Testis (tissue), 2 donors: ENCODE measurements at regions not wholly inside any gene's neighbourhood (a gene's known extent, or its start where the extent isn't known, plus 50 kb on each side); places are given as distances from the start of the nearest gene placed in this dataset.

ENCODE experiments used
- POLR2A ChIP-seq: fragments of 450-650 bp; IDR thresholded peaks from one replicate; pipeline ENCODE4 v1.6.1; 2017; ENCODE audit warnings: antibody characterized with exemption, mild to moderate bottlenecking, moderate library complexity
- TF ChIP-seq, protein P1 (sequence below), 3 experiments: fragments of 450-650 bp in 2 of 3; fragments of 200-600 bp in 1 of 3; sonication (generic) in 1 of 3; IDR thresholded peaks; one replicate each; pipeline ENCODE4 v1.5.1; 2016 to 2019; ENCODE audit warnings: antibody characterized with exemption in 3 of 3, mild to moderate bottlenecking in 2 of 3, moderate library complexity in 1 of 3

DNA sequence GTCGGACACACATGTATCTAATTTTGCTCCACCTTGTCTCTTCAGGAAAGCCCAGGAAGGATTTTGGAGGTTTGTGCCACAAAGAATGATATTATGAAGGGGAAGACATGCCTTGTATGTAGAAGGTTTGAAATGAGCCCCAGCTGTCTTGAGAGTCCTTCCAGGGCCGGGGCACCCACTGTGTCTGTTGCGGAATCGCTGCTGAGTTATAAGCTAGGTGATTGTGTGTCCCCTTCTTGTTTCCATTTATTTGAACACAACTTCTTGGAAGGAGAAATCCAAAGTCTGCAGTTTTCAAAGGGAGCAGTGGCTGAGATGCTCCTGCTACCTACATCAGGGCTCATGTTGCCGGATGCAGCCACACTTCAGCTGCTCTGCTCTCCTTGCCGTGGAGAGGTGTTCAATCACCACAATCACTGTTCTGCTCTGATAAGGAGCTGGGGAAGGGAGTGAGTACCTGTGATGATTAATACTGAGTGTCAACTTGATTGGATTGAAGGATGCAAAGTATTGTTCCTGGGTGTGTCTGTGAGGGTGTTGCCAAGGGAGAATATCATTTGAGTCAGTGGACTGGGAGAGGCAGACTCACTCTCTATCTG, 828.6 kb downstream of the QKI start:
- TF ChIP-seq, protein P1, sequence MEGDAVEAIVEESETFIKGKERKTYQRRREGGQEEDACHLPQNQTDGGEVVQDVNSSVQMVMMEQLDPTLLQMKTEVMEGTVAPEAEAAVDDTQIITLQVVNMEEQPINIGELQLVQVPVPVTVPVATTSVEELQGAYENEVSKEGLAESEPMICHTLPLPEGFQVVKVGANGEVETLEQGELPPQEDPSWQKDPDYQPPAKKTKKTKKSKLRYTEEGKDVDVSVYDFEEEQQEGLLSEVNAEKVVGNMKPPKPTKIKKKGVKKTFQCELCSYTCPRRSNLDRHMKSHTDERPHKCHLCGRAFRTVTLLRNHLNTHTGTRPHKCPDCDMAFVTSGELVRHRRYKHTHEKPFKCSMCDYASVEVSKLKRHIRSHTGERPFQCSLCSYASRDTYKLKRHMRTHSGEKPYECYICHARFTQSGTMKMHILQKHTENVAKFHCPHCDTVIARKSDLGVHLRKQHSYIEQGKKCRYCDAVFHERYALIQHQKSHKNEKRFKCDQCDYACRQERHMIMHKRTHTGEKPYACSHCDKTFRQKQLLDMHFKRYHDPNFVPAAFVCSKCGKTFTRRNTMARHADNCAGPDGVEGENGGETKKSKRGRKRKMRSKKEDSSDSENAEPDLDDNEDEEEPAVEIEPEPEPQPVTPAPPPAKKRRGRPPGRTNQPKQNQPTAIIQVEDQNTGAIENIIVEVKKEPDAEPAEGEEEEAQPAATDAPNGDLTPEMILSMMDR (IDR thresholded peaks at IDR 0.05), result no peak
- TF ChIP-seq POLR2A, result no peak
